ENCODE measurements at regions not wholly inside any gene's neighbourhood (a gene's known extent, or its start where the extent isn't known, plus 50 kb on each side); places are given as distances from the start of the nearest gene placed in this dataset.

GRCh38 chr1:182003953-182004586, 57.4 kb downstream of the ZNF648 start:
- H3K4me1 ChIP-seq (ENCODE audit: control insufficient read depth, insufficient read depth, low read length, poor library complexity, severe bottlenecking) = no peaks in the 10 kb centered on the region
- H3K27ac ChIP-seq (ENCODE audit: insufficient read depth, low read length, poor library complexity, severe bottlenecking) = no peak overlapping the region
- no peak for DNase-seq
- H3K27me3 ChIP-seq (replicated peaks; ENCODE audit: control insufficient read depth, insufficient read depth, low read length, poor library complexity, severe bottlenecking) = no peaks in the 10 kb centered on the region
- H3K9me3 ChIP-seq (ENCODE audit: control insufficient read depth, low read length) = no peaks in the 10 kb centered on the region
- H3K36me3 ChIP-seq (ENCODE audit: control insufficient read depth, insufficient read depth, low read length) = no peaks in the 10 kb centered on the region
- no peak overlapping the region for H3K4me3 ChIP-seq (ENCODE audit: insufficient read depth, low read depth, low read length, poor library complexity, severe bottlenecking)

- H3K27ac ChIP-seq (ENCODE audit: insufficient read depth, low read length, poor library complexity, severe bottlenecking) = no peak overlapping the region
- no peak overlapping the region for H3K4me3 ChIP-seq (ENCODE audit: insufficient read depth, low read depth, low read length, poor library complexity, severe bottlenecking)
- no peak for DNase-seq
- H3K27me3 ChIP-seq (replicated peaks; ENCODE audit: control insufficient read depth, insufficient read depth, low read length, poor library complexity, severe bottlenecking) = no peaks in the 10 kb centered on the region
- no peaks in the 10 kb centered on the region for H3K36me3 ChIP-seq (ENCODE audit: control insufficient read depth, insufficient read depth, low read length)
- H3K4me1 ChIP-seq (ENCODE audit: control insufficient read depth, insufficient read depth, low read length, poor library complexity, severe bottlenecking) = no peaks in the 10 kb centered on the region
- no peaks in the 10 kb centered on the region for H3K9me3 ChIP-seq (ENCODE audit: control insufficient read depth, low read length)
Observed at GRCh38 chr1:182003025-182003725, 58.3 kb downstream of the ZNF648 start.

GRCh38 chr1:182002570-182002969, 58.9 kb downstream of the ZNF648 start:
- no peak overlapping the region for H3K4me3 ChIP-seq (ENCODE audit: insufficient read depth, low read depth, low read length, poor library complexity, severe bottlenecking)
- no peak for DNase-seq
- no peaks in the 10 kb centered on the region for H3K27me3 ChIP-seq (replicated peaks; ENCODE audit: control insufficient read depth, insufficient read depth, low read length, poor library complexity, severe bottlenecking)
- no peaks in the 10 kb centered on the region for H3K36me3 ChIP-seq (ENCODE audit: control insufficient read depth, insufficient read depth, low read length)
- H3K9me3 ChIP-seq (ENCODE audit: control insufficient read depth, low read length) = no peaks in the 10 kb centered on the region
- H3K27ac ChIP-seq (ENCODE audit: insufficient read depth, low read length, poor library complexity, severe bottlenecking) = no peak overlapping the region
- no peaks in the 10 kb centered on the region for H3K4me1 ChIP-seq (ENCODE audit: control insufficient read depth, insufficient read depth, low read length, poor library complexity, severe bottlenecking)

- H3K9me3 ChIP-seq (ENCODE audit: control insufficient read depth, low read length) = no peaks in the 10 kb centered on the region
- no peaks in the 10 kb centered on the region for H3K36me3 ChIP-seq (ENCODE audit: control insufficient read depth, insufficient read depth, low read length)
- DNase-seq = no peak
- H3K4me1 ChIP-seq (ENCODE audit: control insufficient read depth, insufficient read depth, low read length, poor library complexity, severe bottlenecking) = no peaks in the 10 kb centered on the region
- H3K4me3 ChIP-seq (ENCODE audit: insufficient read depth, low read depth, low read length, poor library complexity, severe bottlenecking) = no peak overlapping the region
- no peaks in the 10 kb centered on the region for H3K27me3 ChIP-seq (replicated peaks; ENCODE audit: control insufficient read depth, insufficient read depth, low read length, poor library complexity, severe bottlenecking)
- H3K27ac ChIP-seq (ENCODE audit: insufficient read depth, low read length, poor library complexity, severe bottlenecking) = no peak overlapping the region
Observed at GRCh38 chr1:181998858-181999257, 62.7 kb downstream of the ZNF648 start.

- Histone ChIP-seq H3K27me3 (replicated peaks; ENCODE audit: control insufficient read depth, insufficient read depth, low read length, poor library complexity, severe bottlenecking) (no peaks in the 10 kb centered on the region), H3K9me3 (ENCODE audit: control insufficient read depth, low read length) (no peaks in the 10 kb centered on the region), H3K36me3 (ENCODE audit: control insufficient read depth, insufficient read depth, low read length) (no peaks in the 10 kb centered on the region), H3K4me1 (ENCODE audit: control insufficient read depth, insufficient read depth, low read length, poor library complexity, severe bottlenecking) (no peaks in the 10 kb centered on the region), H3K27ac (ENCODE audit: insufficient read depth, low read length, poor library complexity, severe bottlenecking) (no peak overlapping the region), H3K4me3 (ENCODE audit: insufficient read depth, low read depth, low read length, poor library complexity, severe bottlenecking) (no peak overlapping the region)
- no peak for DNase-seq
Observed at GRCh38 chr1:181992072-181992471, 69.4 kb downstream of the ZNF648 start.

GRCh38 chr1:181990728-181991127, 70.8 kb downstream of the ZNF648 start:
- Histone ChIP-seq H3K27ac (ENCODE audit: insufficient read depth, low read length, poor library complexity, severe bottlenecking) (no peak overlapping the region), H3K4me3 (ENCODE audit: insufficient read depth, low read depth, low read length, poor library complexity, severe bottlenecking) (no peak overlapping the region), H3K9me3 (ENCODE audit: control insufficient read depth, low read length) (no peaks in the 10 kb centered on the region), H3K4me1 (ENCODE audit: control insufficient read depth, insufficient read depth, low read length, poor library complexity, severe bottlenecking) (no peaks in the 10 kb centered on the region), H3K36me3 (ENCODE audit: control insufficient read depth, insufficient read depth, low read length) (no peaks in the 10 kb centered on the region), H3K27me3 (replicated peaks; ENCODE audit: control insufficient read depth, insufficient read depth, low read length, poor library complexity, severe bottlenecking) (peaks cover 4% of the 10 kb centered on the region)
- DNase-seq = no peak

- H3K36me3 ChIP-seq (ENCODE audit: control insufficient read depth, insufficient read depth, low read length) = no peaks in the 10 kb centered on the region
- peaks cover 4% of the 10 kb centered on the region for H3K27me3 ChIP-seq (replicated peaks; ENCODE audit: control insufficient read depth, insufficient read depth, low read length, poor library complexity, severe bottlenecking)
- no peak overlapping the region for H3K4me3 ChIP-seq (ENCODE audit: insufficient read depth, low read depth, low read length, poor library complexity, severe bottlenecking)
- H3K27ac ChIP-seq (ENCODE audit: insufficient read depth, low read length, poor library complexity, severe bottlenecking) = no peak overlapping the region
- no peaks in the 10 kb centered on the region for H3K4me1 ChIP-seq (ENCODE audit: control insufficient read depth, insufficient read depth, low read length, poor library complexity, severe bottlenecking)
- H3K9me3 ChIP-seq (ENCODE audit: control insufficient read depth, low read length) = no peaks in the 10 kb centered on the region
- DNase-seq = no peak
Observed at GRCh38 chr1:181989261-181989920, 72.1 kb downstream of the ZNF648 start.

GRCh38 chr1:181987996-181988395, 73.5 kb downstream of the ZNF648 start:
- no peak for DNase-seq
- no peak overlapping the region for H3K27ac ChIP-seq (ENCODE audit: insufficient read depth, low read length, poor library complexity, severe bottlenecking)
- peaks cover 4% of the 10 kb centered on the region for H3K27me3 ChIP-seq (replicated peaks; ENCODE audit: control insufficient read depth, insufficient read depth, low read length, poor library complexity, severe bottlenecking)
- no peaks in the 10 kb centered on the region for H3K36me3 ChIP-seq (ENCODE audit: control insufficient read depth, insufficient read depth, low read length)
- H3K9me3 ChIP-seq (ENCODE audit: control insufficient read depth, low read length) = no peaks in the 10 kb centered on the region
- no peak overlapping the region for H3K4me3 ChIP-seq (ENCODE audit: insufficient read depth, low read depth, low read length, poor library complexity, severe bottlenecking)
- no peaks in the 10 kb centered on the region for H3K4me1 ChIP-seq (ENCODE audit: control insufficient read depth, insufficient read depth, low read length, poor library complexity, severe bottlenecking)

GRCh38 chr1:181987334-181987895, 74.1 kb downstream of the ZNF648 start:
- H3K4me3 ChIP-seq (ENCODE audit: insufficient read depth, low read depth, low read length, poor library complexity, severe bottlenecking) = no peak overlapping the region
- no peak for DNase-seq
- no peaks in the 10 kb centered on the region for H3K4me1 ChIP-seq (ENCODE audit: control insufficient read depth, insufficient read depth, low read length, poor library complexity, severe bottlenecking)

GRCh38 chr1:181986907-181987305, 74.6 kb downstream of the ZNF648 start:
- peaks cover 4% of the 10 kb centered on the region for H3K27me3 ChIP-seq (replicated peaks; ENCODE audit: control insufficient read depth, insufficient read depth, low read length, poor library complexity, severe bottlenecking)
- no peak for DNase-seq
- no peak overlapping the region for H3K4me3 ChIP-seq (ENCODE audit: insufficient read depth, low read depth, low read length, poor library complexity, severe bottlenecking)
- H3K9me3 ChIP-seq (ENCODE audit: control insufficient read depth, low read length) = no peaks in the 10 kb centered on the region
- no peaks in the 10 kb centered on the region for H3K36me3 ChIP-seq (ENCODE audit: control insufficient read depth, insufficient read depth, low read length)
- no peaks in the 10 kb centered on the region for H3K4me1 ChIP-seq (ENCODE audit: control insufficient read depth, insufficient read depth, low read length, poor library complexity, severe bottlenecking)
- H3K27ac ChIP-seq (ENCODE audit: insufficient read depth, low read length, poor library complexity, severe bottlenecking) = no peak overlapping the region

More at GRCh38 chr1:181987334-181987895, 74.1 kb downstream of the ZNF648 start:
- H3K9me3 ChIP-seq (ENCODE audit: control insufficient read depth, low read length) = no peaks in the 10 kb centered on the region
- no peak overlapping the region for H3K27ac ChIP-seq (ENCODE audit: insufficient read depth, low read length, poor library complexity, severe bottlenecking)
- no peaks in the 10 kb centered on the region for H3K36me3 ChIP-seq (ENCODE audit: control insufficient read depth, insufficient read depth, low read length)
- H3K27me3 ChIP-seq (replicated peaks; ENCODE audit: control insufficient read depth, insufficient read depth, low read length, poor library complexity, severe bottlenecking) = peaks cover 4% of the 10 kb centered on the region
